SK-N-SH treated with all-trans-retinoic acid at 6 μM for 48 hours (cell line): ENCODE measurements at regions not wholly inside any gene's neighbourhood (a gene's known extent, or its start where the extent isn't known, plus 50 kb on each side); places are given as distances from the start of the nearest gene placed in this dataset.

ENCODE experiments used
- BACH2 ChIP-seq: fragments of 250-450 bp; sonication (Bioruptor Pico); IDR thresholded peaks from 2 replicates; pipeline ENCODE4 v1.9.0; 2021; ENCODE audit warnings: mild to moderate bottlenecking, borderline replicate concordance
- ESRRG ChIP-seq: fragments of 250-450 bp; sonication (Bioruptor Pico); IDR thresholded peaks from 2 replicates; pipeline ENCODE4 v1.6.1; 2021; ENCODE audit warnings: mild to moderate bottlenecking
- PATZ1 ChIP-seq: fragments of 250-450 bp; sonication (Bioruptor Pico); IDR thresholded peaks from 2 replicates; pipeline ENCODE4 v1.8.0; 2020; ENCODE audit warnings: mild to moderate bottlenecking, moderate library complexity, borderline replicate concordance
- ZFP30 ChIP-seq: fragments of 450-650 bp; formaldehyde crosslinking; IDR thresholded peaks from 2 replicates; pipeline ENCODE4 v1.5.0; 2022; ENCODE audit warnings: mild to moderate bottlenecking, moderate library complexity
- ZNF70 ChIP-seq: fragments of 450-650 bp; formaldehyde crosslinking; IDR thresholded peaks from 2 replicates; pipeline ENCODE4 v1.5.0; 2020; ENCODE audit warnings: mild to moderate bottlenecking, moderate library complexity
- ZNF8 ChIP-seq: fragments of 450-650 bp; formaldehyde crosslinking; IDR thresholded peaks from 2 replicates; pipeline ENCODE4 v1.5.0; 2020; ENCODE audit warnings: mild to moderate bottlenecking, moderate library complexity
- TF ChIP-seq, protein P1 (sequence below): fragments of 250-450 bp; sonication (Bioruptor Pico); IDR thresholded peaks from 2 replicates; pipeline ENCODE4 v1.8.0; 2021; ENCODE audit warnings: low read depth, mild to moderate bottlenecking, moderate library complexity, borderline replicate concordance

DNA sequence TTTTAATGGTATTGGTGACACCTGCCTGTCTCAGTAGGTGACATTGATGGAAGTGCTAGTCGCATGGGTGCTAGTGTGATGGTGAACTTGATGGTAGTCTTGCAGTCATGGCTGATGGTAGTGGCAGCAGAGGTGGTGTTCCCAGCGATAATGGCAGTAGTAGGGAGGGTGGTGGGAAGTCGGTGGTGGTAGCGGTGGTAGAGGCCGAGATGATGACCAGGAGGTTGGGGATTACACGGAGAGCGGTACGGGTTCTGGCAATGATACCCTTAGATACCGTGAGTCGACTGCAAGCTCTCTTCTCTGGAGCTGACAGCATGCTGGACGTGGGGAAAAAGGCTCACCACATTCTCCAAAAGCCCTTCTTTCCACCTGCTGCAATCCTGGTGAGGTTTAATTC lies 99.4 kb upstream of the SLC2A1 start:
- no peak for TF ChIP-seq ZNF8 (CRISPR knock-in tag)
- TF ChIP-seq BACH2 (CRISPR knock-in tag) = no peak
- TF ChIP-seq PATZ1 (CRISPR knock-in tag) = no peak
- no peak for TF ChIP-seq ZNF70
- TF ChIP-seq ZFP30 (CRISPR knock-in tag) = no peak
- TF ChIP-seq, protein P1, sequence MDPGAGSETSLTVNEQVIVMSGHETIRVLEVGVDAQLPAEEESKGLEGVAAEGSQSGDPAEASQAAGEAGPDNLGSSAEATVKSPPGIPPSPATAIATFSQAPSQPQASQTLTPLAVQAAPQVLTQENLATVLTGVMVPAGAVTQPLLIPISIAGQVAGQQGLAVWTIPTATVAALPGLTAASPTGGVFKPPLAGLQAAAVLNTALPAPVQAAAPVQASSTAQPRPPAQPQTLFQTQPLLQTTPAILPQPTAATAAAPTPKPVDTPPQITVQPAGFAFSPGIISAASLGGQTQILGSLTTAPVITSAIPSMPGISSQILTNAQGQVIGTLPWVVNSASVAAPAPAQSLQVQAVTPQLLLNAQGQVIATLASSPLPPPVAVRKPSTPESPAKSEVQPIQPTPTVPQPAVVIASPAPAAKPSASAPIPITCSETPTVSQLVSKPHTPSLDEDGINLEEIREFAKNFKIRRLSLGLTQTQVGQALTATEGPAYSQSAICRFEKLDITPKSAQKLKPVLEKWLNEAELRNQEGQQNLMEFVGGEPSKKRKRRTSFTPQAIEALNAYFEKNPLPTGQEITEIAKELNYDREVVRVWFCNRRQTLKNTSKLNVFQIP (CRISPR knock-in tag) = no peak
- TF ChIP-seq ESRRG (CRISPR knock-in tag) = no peak
